GM21717 (cell line): ENCODE measurements at regions not wholly inside any gene's neighbourhood (a gene's known extent, or its start where the extent isn't known, plus 50 kb on each side); places are given as distances from the start of the nearest gene placed in this dataset.
"Not testable (repeated sequence)": the region's sequence is repeated elsewhere in the genome, so short reads cannot be mapped to it uniquely, and the experiment has no call there.

Experiments
- ATAC-seq: cut with Tn5 transposase; IDR thresholded peaks from one replicate; pipeline ENCODE4 v1.9.1; 2021; ENCODE audit warnings: mild to moderate bottlenecking, moderate library complexity; ENCODE audit not compliant: unreplicated experiment

GRCh38 chr5:62142351-62142750 lies 163.7 kb upstream of the KIF2A start:
- ATAC-seq: no peak

- no peak for ATAC-seq
These were observed 162.5 kb upstream of the KIF2A start for GRCh38 chr5:62143268-62144229.

- ATAC-seq: no peak
These were observed 161.5 kb upstream of the KIF2A start for GRCh38 chr5:62144401-62145022.

- no peak for ATAC-seq
These were observed 156.1 kb upstream of the KIF2A start for GRCh38 chr5:62149879-62150278.

GRCh38 chr5:62152394-62153087 lies 153.5 kb upstream of the KIF2A start:
- ATAC-seq: no peak

- no peak for ATAC-seq
These were observed 151.2 kb upstream of the KIF2A start for GRCh38 chr5:62154758-62155157.

- no peak for ATAC-seq
These were observed 150.0 kb upstream of the KIF2A start for GRCh38 chr5:62155988-62156387.

- no peak for ATAC-seq
These were observed 138.4 kb upstream of the KIF2A start for GRCh38 chr5:62167561-62168057.

- no peak for ATAC-seq
These were observed 137.3 kb upstream of the KIF2A start for GRCh38 chr5:62168506-62169281.

- ATAC-seq: no peak
These were observed 127.7 kb upstream of the KIF2A start for GRCh38 chr5:62178258-62178657.

- no peak for ATAC-seq
These were observed 123.2 kb upstream of the KIF2A start for GRCh38 chr5:62182802-62183201.

GRCh38 chr5:62183727-62184126 lies 122.3 kb upstream of the KIF2A start:
- no peak for ATAC-seq

- no peak for ATAC-seq
These were observed 121.6 kb upstream of the KIF2A start for GRCh38 chr5:62184444-62184843.

- no peak for ATAC-seq
These were observed 115.8 kb upstream of the KIF2A start for GRCh38 chr5:62190173-62190572.

GRCh38 chr5:62190931-62191330 lies 115.1 kb upstream of the KIF2A start:
- ATAC-seq: no peak

GRCh38 chr5:62192958-62193357 lies 113.0 kb upstream of the KIF2A start:
- ATAC-seq: no peak

GRCh38 chr5:62196532-62196931 lies 109.5 kb upstream of the KIF2A start:
- ATAC-seq: not testable (repeated sequence)

- no peak for ATAC-seq
These were observed 108.3 kb upstream of the KIF2A start for GRCh38 chr5:62197697-62198096.

GRCh38 chr5:62198421-62198820 lies 107.6 kb upstream of the KIF2A start:
- no peak for ATAC-seq

GRCh38 chr5:62199792-62200716 lies 106.0 kb upstream of the KIF2A start:
- no peak for ATAC-seq
